ENCODE measurements at regions not wholly inside any gene's neighbourhood (a gene's known extent, or its start where the extent isn't known, plus 50 kb on each side); places are given as distances from the start of the nearest gene placed in this dataset.

GRCh38 chr18:29254123-29254522, 1077.2 kb upstream of the CDH2 start:
- no peaks in the 10 kb centered on the region for H3F3A ChIP-seq (ENCODE audit: low read depth)
- H3K9ac ChIP-seq (ENCODE audit: low read depth, low read length, poor library complexity, severe bottlenecking): no peak overlapping the region
- H2AFZ ChIP-seq (ENCODE audit: low read length): no peak overlapping the region
- no peak overlapping the region for H3K4me3 ChIP-seq (ENCODE audit: low read length, poor library complexity, severe bottlenecking)
- no peaks in the 10 kb centered on the region for H3K4me1 ChIP-seq (ENCODE audit: insufficient read depth, low read length, poor library complexity, severe bottlenecking)
- TF ChIP-seq EZH2phosphoT487 (IDR thresholded peaks at IDR 0.05; ENCODE audit: borderline replicate concordance): no peak
- no peak for TF ChIP-seq CTCF (conservative IDR thresholded peaks at IDR 0.05; ENCODE audit: low read length)
- H3K36me3 ChIP-seq (ENCODE audit: insufficient read depth, low read length): no peaks in the 10 kb centered on the region
- no peaks in the 10 kb centered on the region for H3K9me3 ChIP-seq (ENCODE audit: insufficient read depth, low read depth, low read length)
- no peaks in the 10 kb centered on the region for H3K27me3 ChIP-seq (ENCODE audit: insufficient read depth, low read length, poor library complexity, severe bottlenecking)
- no peaks in the 10 kb centered on the region for H3K79me2 ChIP-seq (ENCODE audit: insufficient read depth, low read length)
- H4K20me1 ChIP-seq (ENCODE audit: insufficient read depth, low read length, poor library complexity, severe bottlenecking): no peaks in the 10 kb centered on the region
- H3K4me2 ChIP-seq (ENCODE audit: low read depth, low read length, poor library complexity, severe bottlenecking): no peak overlapping the region
- H3K9me2 ChIP-seq (replicated peaks; ENCODE audit: low read depth, low read length): no peaks in the 10 kb centered on the region

GRCh38 chr18:29251681-29252080, 1074.8 kb upstream of the CDH2 start:
- no peaks in the 10 kb centered on the region for H3K4me1 ChIP-seq (ENCODE audit: insufficient read depth, low read length, poor library complexity, severe bottlenecking)

GRCh38 chr18:29250843-29251242, 1073.9 kb upstream of the CDH2 start:
- H4K20me1 ChIP-seq (ENCODE audit: insufficient read depth, low read length, poor library complexity, severe bottlenecking): no peaks in the 10 kb centered on the region
- no peaks in the 10 kb centered on the region for H3K36me3 ChIP-seq (ENCODE audit: insufficient read depth, low read length)
- H3K4me2 ChIP-seq (ENCODE audit: low read depth, low read length, poor library complexity, severe bottlenecking): no peak overlapping the region
- no peaks in the 10 kb centered on the region for H3K27me3 ChIP-seq (ENCODE audit: insufficient read depth, low read length, poor library complexity, severe bottlenecking)
- no peak overlapping the region for H3K4me3 ChIP-seq (ENCODE audit: low read length, poor library complexity, severe bottlenecking)
- no peak overlapping the region for H2AFZ ChIP-seq (ENCODE audit: low read length)
- no peaks in the 10 kb centered on the region for H3F3A ChIP-seq (ENCODE audit: low read depth)
- H3K9ac ChIP-seq (ENCODE audit: low read depth, low read length, poor library complexity, severe bottlenecking): no peak overlapping the region
- H3K9me2 ChIP-seq (replicated peaks; ENCODE audit: low read depth, low read length): no peaks in the 10 kb centered on the region
- no peaks in the 10 kb centered on the region for H3K79me2 ChIP-seq (ENCODE audit: insufficient read depth, low read length)
- no peaks in the 10 kb centered on the region for H3K9me3 ChIP-seq (ENCODE audit: insufficient read depth, low read depth, low read length)
- TF ChIP-seq EZH2phosphoT487 (IDR thresholded peaks at IDR 0.05; ENCODE audit: borderline replicate concordance) (no peak), CTCF (conservative IDR thresholded peaks at IDR 0.05; ENCODE audit: low read length) (no peak)
- no peaks in the 10 kb centered on the region for H3K4me1 ChIP-seq (ENCODE audit: insufficient read depth, low read length, poor library complexity, severe bottlenecking)

More at GRCh38 chr18:29251681-29252080, 1074.8 kb upstream of the CDH2 start:
- no peaks in the 10 kb centered on the region for H3K27me3 ChIP-seq (ENCODE audit: insufficient read depth, low read length, poor library complexity, severe bottlenecking)
- no peak overlapping the region for H3K9ac ChIP-seq (ENCODE audit: low read depth, low read length, poor library complexity, severe bottlenecking)
- H3K79me2 ChIP-seq (ENCODE audit: insufficient read depth, low read length): no peaks in the 10 kb centered on the region
- TF ChIP-seq EZH2phosphoT487 (IDR thresholded peaks at IDR 0.05; ENCODE audit: borderline replicate concordance): no peak
- TF ChIP-seq CTCF (conservative IDR thresholded peaks at IDR 0.05; ENCODE audit: low read length): no peak
- no peak overlapping the region for H3K4me3 ChIP-seq (ENCODE audit: low read length, poor library complexity, severe bottlenecking)
- no peaks in the 10 kb centered on the region for H3K9me2 ChIP-seq (replicated peaks; ENCODE audit: low read depth, low read length)
- H3K9me3 ChIP-seq (ENCODE audit: insufficient read depth, low read depth, low read length): no peaks in the 10 kb centered on the region
- H3K36me3 ChIP-seq (ENCODE audit: insufficient read depth, low read length): no peaks in the 10 kb centered on the region
- H3K4me2 ChIP-seq (ENCODE audit: low read depth, low read length, poor library complexity, severe bottlenecking): no peak overlapping the region
- no peak overlapping the region for H2AFZ ChIP-seq (ENCODE audit: low read length)
- H3F3A ChIP-seq (ENCODE audit: low read depth): no peaks in the 10 kb centered on the region
- no peaks in the 10 kb centered on the region for H4K20me1 ChIP-seq (ENCODE audit: insufficient read depth, low read length, poor library complexity, severe bottlenecking)
